ENCODE measurements at regions not wholly inside any gene's neighbourhood (a gene's known extent, or its start where the extent isn't known, plus 50 kb on each side); places are given as distances from the start of the nearest gene placed in this dataset.

DNA sequence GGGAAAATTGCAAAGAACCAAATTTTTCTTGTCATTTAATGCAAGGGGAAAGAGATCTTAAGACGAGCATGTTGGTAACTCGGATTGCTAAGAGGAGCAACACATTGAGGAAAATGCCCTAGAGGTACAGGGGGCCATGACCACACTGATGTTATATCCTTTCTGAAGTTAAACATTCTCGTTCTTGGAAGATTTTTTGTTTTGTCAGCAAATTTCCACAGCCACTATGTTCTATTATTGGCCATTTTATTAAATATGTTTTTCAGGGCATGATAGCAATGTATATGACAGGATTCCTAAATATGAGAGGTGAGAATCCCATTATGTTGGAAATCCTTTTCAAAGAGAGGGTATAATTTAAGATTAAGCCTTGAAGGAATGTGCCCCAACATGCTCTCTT lies 627.2 kb upstream of the PKN2 start:
- H3K18ac ChIP-seq (ENCODE audit: low read depth in 1 of 2, low read length in 2 of 2): no peak overlapping the region
- no peak overlapping the region for H3K14ac ChIP-seq (ENCODE audit: low read length in 2 of 2)
- H2AFZ ChIP-seq (ENCODE audit: low read depth, low read length): no peak overlapping the region
- no peak overlapping the region for H3K23ac ChIP-seq (ENCODE audit: low read length in 2 of 2)
- H3K27me3 ChIP-seq (ENCODE audit: control insufficient read depth in 1 of 2, insufficient read depth in 1 of 2, low read length in 2 of 2): no peaks in the 10 kb centered on the region
- no peak overlapping the region for H2BK12ac ChIP-seq (ENCODE audit: low read length in 2 of 2)
- H3K9me3 ChIP-seq (ENCODE audit: control insufficient read depth, low read length): no peaks in the 10 kb centered on the region
- 87% methylated on average over 2 of the region's 3 CpGs for WGBS
- no peak overlapping the region for H2AK5ac ChIP-seq (ENCODE audit: low read length, severe bottlenecking)
- no peak overlapping the region for H2BK5ac ChIP-seq (ENCODE audit: low read depth, low read length, poor library complexity, severe bottlenecking)
- H3K4ac ChIP-seq (ENCODE audit: low read depth in 1 of 2, low read length in 2 of 2): no peak overlapping the region
- no peak overlapping the region for H3K27ac ChIP-seq (ENCODE audit: low read length, poor library complexity, severe bottlenecking)
- H3K79me1 ChIP-seq (replicated peaks; ENCODE audit: low read length, poor library complexity, severe bottlenecking): no peaks in the 10 kb centered on the region
- no peak overlapping the region for H3K4me3 ChIP-seq (ENCODE audit: insufficient read depth in 1 of 2, low read depth in 1 of 2, low read length in 2 of 2)
- H3K4me1 ChIP-seq (ENCODE audit: control insufficient read depth, insufficient read depth, low read depth, low read length): peaks cover 3% of the 10 kb centered on the region
- no peak overlapping the region for H2BK15ac ChIP-seq (ENCODE audit: low read depth, poor library complexity, severe bottlenecking)
- DNase-seq: no peak
- H3K4me2 ChIP-seq (ENCODE audit: low read length, poor library complexity, severe bottlenecking): no peak overlapping the region
- H3K36me3 ChIP-seq (ENCODE audit: control insufficient read depth in 1 of 2, insufficient read depth in 2 of 2, low read depth in 1 of 2, low read length in 2 of 2): no peaks in the 10 kb centered on the region
- no peak overlapping the region for H4K91ac ChIP-seq (ENCODE audit: low read length)
- no peak overlapping the region for H3K9ac ChIP-seq (ENCODE audit: low read length)
- no peak overlapping the region for H4K8ac ChIP-seq (ENCODE audit: low read length)
- H2BK120ac ChIP-seq (ENCODE audit: low read depth, low read length): no peak overlapping the region

GRCh38 chr1:88058205-88058604 lies 625.9 kb upstream of the PKN2 start:
- H3K4me1 ChIP-seq (ENCODE audit: control insufficient read depth, insufficient read depth, low read depth, low read length): peaks cover 3% of the 10 kb centered on the region
- no peak overlapping the region for H3K4me3 ChIP-seq (ENCODE audit: insufficient read depth in 1 of 2, low read depth in 1 of 2, low read length in 2 of 2)
- no peaks in the 10 kb centered on the region for H3K27me3 ChIP-seq (ENCODE audit: control insufficient read depth in 1 of 2, insufficient read depth in 1 of 2, low read length in 2 of 2)
- no peak overlapping the region for H4K91ac ChIP-seq (ENCODE audit: low read length)
- WGBS: 93% methylated on average over 2 of the region's 2 CpGs
- no peak overlapping the region for H2BK120ac ChIP-seq (ENCODE audit: low read depth, low read length)
- H2AK5ac ChIP-seq (ENCODE audit: low read length, severe bottlenecking): no peak overlapping the region
- H2AFZ ChIP-seq (ENCODE audit: low read depth, low read length): no peak overlapping the region
- H3K9ac ChIP-seq (ENCODE audit: low read length): no peak overlapping the region
- H4K8ac ChIP-seq (ENCODE audit: low read length): no peak overlapping the region
- DNase-seq: no peak
- H3K36me3 ChIP-seq (ENCODE audit: control insufficient read depth in 1 of 2, insufficient read depth in 2 of 2, low read depth in 1 of 2, low read length in 2 of 2): no peaks in the 10 kb centered on the region
- H3K4ac ChIP-seq (ENCODE audit: low read depth in 1 of 2, low read length in 2 of 2): no peak overlapping the region
- no peak overlapping the region for H3K27ac ChIP-seq (ENCODE audit: low read length, poor library complexity, severe bottlenecking)
- no peak overlapping the region for H3K23ac ChIP-seq (ENCODE audit: low read length in 2 of 2)
- no peak overlapping the region for H3K4me2 ChIP-seq (ENCODE audit: low read length, poor library complexity, severe bottlenecking)
- no peaks in the 10 kb centered on the region for H3K79me1 ChIP-seq (replicated peaks; ENCODE audit: low read length, poor library complexity, severe bottlenecking)
- no peak overlapping the region for H2BK15ac ChIP-seq (ENCODE audit: low read depth, poor library complexity, severe bottlenecking)
- no peak overlapping the region for H2BK5ac ChIP-seq (ENCODE audit: low read depth, low read length, poor library complexity, severe bottlenecking)
- no peak overlapping the region for H2BK12ac ChIP-seq (ENCODE audit: low read length in 2 of 2)
- no peaks in the 10 kb centered on the region for H3K9me3 ChIP-seq (ENCODE audit: control insufficient read depth, low read length)
- H3K14ac ChIP-seq (ENCODE audit: low read length in 2 of 2): no peak overlapping the region
- no peak overlapping the region for H3K18ac ChIP-seq (ENCODE audit: low read depth in 1 of 2, low read length in 2 of 2)

GRCh38 chr1:88060112-88060673 lies 623.9 kb upstream of the PKN2 start:
- Histone ChIP-seq H3K79me1 (replicated peaks; ENCODE audit: low read length, poor library complexity, severe bottlenecking) (no peaks in the 10 kb centered on the region), H3K4me2 (ENCODE audit: low read length, poor library complexity, severe bottlenecking) (no peak overlapping the region), H3K36me3 (ENCODE audit: control insufficient read depth in 1 of 2, insufficient read depth in 2 of 2, low read depth in 1 of 2, low read length in 2 of 2) (no peaks in the 10 kb centered on the region), H2AFZ (ENCODE audit: low read depth, low read length) (no peak overlapping the region), H3K14ac (ENCODE audit: low read length in 2 of 2) (no peak overlapping the region), H3K23ac (ENCODE audit: low read length in 2 of 2) (no peak overlapping the region), H4K8ac (ENCODE audit: low read length) (no peak overlapping the region), H3K27me3 (ENCODE audit: control insufficient read depth in 1 of 2, insufficient read depth in 1 of 2, low read length in 2 of 2) (no peaks in the 10 kb centered on the region), H3K4me1 (ENCODE audit: control insufficient read depth, insufficient read depth, low read depth, low read length) (peaks cover 3% of the 10 kb centered on the region), H3K9me3 (ENCODE audit: control insufficient read depth, low read length) (no peaks in the 10 kb centered on the region), H3K4me3 (ENCODE audit: insufficient read depth in 1 of 2, low read depth in 1 of 2, low read length in 2 of 2) (no peak overlapping the region), H3K9ac (ENCODE audit: low read length) (no peak overlapping the region), H3K27ac (ENCODE audit: low read length, poor library complexity, severe bottlenecking) (no peak overlapping the region), H3K4ac (ENCODE audit: low read depth in 1 of 2, low read length in 2 of 2) (no peak overlapping the region), H4K91ac (ENCODE audit: low read length) (no peak overlapping the region), H2BK15ac (ENCODE audit: low read depth, poor library complexity, severe bottlenecking) (no peak overlapping the region), H2BK12ac (ENCODE audit: low read length in 2 of 2) (no peak overlapping the region), H3K18ac (ENCODE audit: low read depth in 1 of 2, low read length in 2 of 2) (no peak overlapping the region), H2AK5ac (ENCODE audit: low read length, severe bottlenecking) (no peak overlapping the region), H2BK120ac (ENCODE audit: low read depth, low read length) (no peak overlapping the region), H2BK5ac (ENCODE audit: low read depth, low read length, poor library complexity, severe bottlenecking) (no peak overlapping the region)
- WGBS: 100% methylated on average over 1 of the region's 1 CpG
- DNase-seq: no peak

DNA sequence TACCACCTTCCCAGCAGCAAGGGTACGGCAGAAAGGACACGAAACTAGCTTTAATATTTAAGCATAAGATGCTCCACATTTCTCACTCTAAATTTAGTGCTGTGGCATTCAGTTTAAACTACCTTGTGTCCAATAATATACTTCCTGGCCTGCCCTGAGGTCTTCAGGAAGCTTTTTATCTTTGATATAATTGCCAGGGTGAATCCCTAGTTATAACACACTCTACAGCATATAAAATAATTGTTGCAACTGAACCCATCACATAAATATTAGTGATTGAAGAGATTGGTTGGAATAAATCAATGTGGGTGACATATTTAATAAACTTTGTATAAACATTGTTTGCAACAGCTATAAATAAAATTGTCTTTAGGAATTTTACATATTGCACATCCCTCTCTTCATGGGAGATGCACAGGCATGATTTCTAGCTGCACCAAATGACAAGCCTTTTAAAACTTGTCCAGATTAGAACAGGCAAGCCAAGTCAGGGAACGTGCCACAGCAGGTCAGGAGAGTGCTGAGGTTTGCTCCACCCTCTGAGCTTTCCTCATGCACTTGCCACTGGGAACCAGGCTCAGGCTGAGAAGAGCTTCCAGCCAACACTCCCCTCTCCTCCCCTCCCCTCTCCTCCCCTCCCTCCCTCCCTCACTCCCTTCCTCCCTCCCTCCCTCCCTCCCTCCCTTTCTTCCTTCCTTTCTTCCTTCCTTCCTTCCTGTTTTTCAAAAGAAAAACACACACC lies 623.2 kb upstream of the PKN2 start:
- Histone ChIP-seq H2AFZ (ENCODE audit: low read depth, low read length) (no peak overlapping the region), H2AK5ac (ENCODE audit: low read length, severe bottlenecking) (no peak overlapping the region), H3K36me3 (ENCODE audit: control insufficient read depth in 1 of 2, insufficient read depth in 2 of 2, low read depth in 1 of 2, low read length in 2 of 2) (no peaks in the 10 kb centered on the region), H3K79me1 (replicated peaks; ENCODE audit: low read length, poor library complexity, severe bottlenecking) (no peaks in the 10 kb centered on the region), H3K27ac (ENCODE audit: low read length, poor library complexity, severe bottlenecking) (no peak overlapping the region), H2BK15ac (ENCODE audit: low read depth, poor library complexity, severe bottlenecking) (no peak overlapping the region), H3K14ac (ENCODE audit: low read length in 2 of 2) (no peak overlapping the region), H2BK5ac (ENCODE audit: low read depth, low read length, poor library complexity, severe bottlenecking) (no peak overlapping the region), H3K4me1 (ENCODE audit: control insufficient read depth, insufficient read depth, low read depth, low read length) (peaks cover 3% of the 10 kb centered on the region), H3K18ac (ENCODE audit: low read depth in 1 of 2, low read length in 2 of 2) (no peak overlapping the region), H3K4ac (ENCODE audit: low read depth in 1 of 2, low read length in 2 of 2) (no peak overlapping the region), H3K4me2 (ENCODE audit: low read length, poor library complexity, severe bottlenecking) (no peak overlapping the region), H2BK120ac (ENCODE audit: low read depth, low read length) (no peak overlapping the region), H3K9ac (ENCODE audit: low read length) (no peak overlapping the region), H4K8ac (ENCODE audit: low read length) (no peak overlapping the region), H3K23ac (ENCODE audit: low read length in 2 of 2) (no peak overlapping the region), H3K27me3 (ENCODE audit: control insufficient read depth in 1 of 2, insufficient read depth in 1 of 2, low read length in 2 of 2) (no peaks in the 10 kb centered on the region), H3K4me3 (ENCODE audit: insufficient read depth in 1 of 2, low read depth in 1 of 2, low read length in 2 of 2) (no peak overlapping the region), H2BK12ac (ENCODE audit: low read length in 2 of 2) (no peak overlapping the region), H3K9me3 (ENCODE audit: control insufficient read depth, low read length) (no peaks in the 10 kb centered on the region), H4K91ac (ENCODE audit: low read length) (no peak overlapping the region)
- DNase-seq: no peak
- WGBS: 82% methylated on average over 3 of the region's 3 CpGs
